DND-41 (cell line): ENCODE measurements at regions not wholly inside any gene's neighbourhood (a gene's known extent, or its start where the extent isn't known, plus 50 kb on each side); places are given as distances from the start of the nearest gene placed in this dataset.

Experiments
- ATAC-seq: fragments of 200-7000 bp; cut with Tn5 transposase; 3 replicates; pipeline ENCODE4 v1.9.1; 2021; ENCODE audit warnings: low read depth; ENCODE audit not compliant: insufficient read depth
- DNase-seq: peaks from one replicate; pipeline ENCODE4 v3.0.0-alpha.2; 2020
- H2AFZ ChIP-seq: 2 replicates; pipeline ENCODE4 v1.6.0; 2012; ENCODE audit warnings: low read depth, low read length
- H3K27ac ChIP-seq: 2 replicates; pipeline ENCODE4 v1.5.1; 2012; ENCODE audit warnings: low read length, inconsistent platforms
- H3K27me3 ChIP-seq: fragments of 200-600 bp; sonication (generic); 2 replicates; pipeline ENCODE4 v1.6.0; 2012; ENCODE audit warnings: low read length, mild to moderate bottlenecking, inconsistent platforms; ENCODE audit not compliant: insufficient read depth, poor library complexity
- H3K36me3 ChIP-seq: 2 replicates; pipeline ENCODE4 v1.5.1; 2012; ENCODE audit warnings: low read length, inconsistent platforms; ENCODE audit not compliant: insufficient read depth
- H3K4me1 ChIP-seq: 2 replicates; pipeline ENCODE4 v1.5.1; 2012; ENCODE audit warnings: mild to moderate bottlenecking, low read length; ENCODE audit not compliant: insufficient read depth
- H3K4me2 ChIP-seq: 2 replicates; pipeline ENCODE4 v1.6.0; 2012; ENCODE audit warnings: mild to moderate bottlenecking, moderate library complexity, low read length, inconsistent platforms; ENCODE audit not compliant: insufficient read depth
- H3K4me3 ChIP-seq, 2 experiments: fragments of 200-600 bp in 1 of 2; shearing (Covaris generic) in 1 of 2; 2 replicates each; pipeline ENCODE4 v1.5.1; 2012 to 2016; ENCODE audit warnings: inconsistent platforms in 2 of 2, low read length in 2 of 2, mild to moderate bottlenecking in 2 of 2, low read depth in 1 of 2, moderate library complexity in 1 of 2
- H3K79me2 ChIP-seq: 2 replicates; pipeline ENCODE4 v1.6.0; 2012; ENCODE audit warnings: low read length, inconsistent platforms; ENCODE audit not compliant: insufficient read depth
- H3K9ac ChIP-seq: 2 replicates; pipeline ENCODE4 v1.6.0; 2012; ENCODE audit warnings: low read depth, mild to moderate bottlenecking, inconsistent platforms, low read length, moderate library complexity
- H3K9me3 ChIP-seq: 2 replicates; pipeline ENCODE4 v1.5.1; 2012; ENCODE audit warnings: low read length, moderate library complexity, mild to moderate bottlenecking, inconsistent platforms; ENCODE audit not compliant: insufficient read depth, severe bottlenecking
- H4K20me1 ChIP-seq: 2 replicates; pipeline ENCODE4 v1.6.0; 2012; ENCODE audit warnings: low read length; ENCODE audit not compliant: insufficient read depth
- EZH2 ChIP-seq: IDR thresholded peaks from 3 replicates; pipeline ENCODE4 v1.6.1; 2012; ENCODE audit warnings: borderline replicate concordance, low read depth, mild to moderate bottlenecking, moderate library complexity, low read length, inconsistent platforms; ENCODE audit not compliant: severe bottlenecking
- TF ChIP-seq, protein P1 (sequence below): IDR thresholded peaks from 2 replicates; pipeline ENCODE4 v1.5.1; 2012; ENCODE audit warnings: borderline replicate concordance, low read length, moderate library complexity, mild to moderate bottlenecking; ENCODE audit not compliant: poor library complexity, severe bottlenecking; ENCODE audit errors: extremely low read depth

- no peaks in the 10 kb centered on the region for H3K4me1 ChIP-seq
- no peak overlapping the region for H2AFZ ChIP-seq
- H3K9ac ChIP-seq: no peak overlapping the region
- ATAC-seq (no peak), DNase-seq (no peak)
- no peaks in the 10 kb centered on the region for H3K79me2 ChIP-seq
- H3K27me3 ChIP-seq: no peaks in the 10 kb centered on the region
- H3K36me3 ChIP-seq: no peaks in the 10 kb centered on the region
- TF ChIP-seq, protein P1, sequence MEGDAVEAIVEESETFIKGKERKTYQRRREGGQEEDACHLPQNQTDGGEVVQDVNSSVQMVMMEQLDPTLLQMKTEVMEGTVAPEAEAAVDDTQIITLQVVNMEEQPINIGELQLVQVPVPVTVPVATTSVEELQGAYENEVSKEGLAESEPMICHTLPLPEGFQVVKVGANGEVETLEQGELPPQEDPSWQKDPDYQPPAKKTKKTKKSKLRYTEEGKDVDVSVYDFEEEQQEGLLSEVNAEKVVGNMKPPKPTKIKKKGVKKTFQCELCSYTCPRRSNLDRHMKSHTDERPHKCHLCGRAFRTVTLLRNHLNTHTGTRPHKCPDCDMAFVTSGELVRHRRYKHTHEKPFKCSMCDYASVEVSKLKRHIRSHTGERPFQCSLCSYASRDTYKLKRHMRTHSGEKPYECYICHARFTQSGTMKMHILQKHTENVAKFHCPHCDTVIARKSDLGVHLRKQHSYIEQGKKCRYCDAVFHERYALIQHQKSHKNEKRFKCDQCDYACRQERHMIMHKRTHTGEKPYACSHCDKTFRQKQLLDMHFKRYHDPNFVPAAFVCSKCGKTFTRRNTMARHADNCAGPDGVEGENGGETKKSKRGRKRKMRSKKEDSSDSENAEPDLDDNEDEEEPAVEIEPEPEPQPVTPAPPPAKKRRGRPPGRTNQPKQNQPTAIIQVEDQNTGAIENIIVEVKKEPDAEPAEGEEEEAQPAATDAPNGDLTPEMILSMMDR: no peak
- no peak for TF ChIP-seq EZH2
- H4K20me1 ChIP-seq: no peaks in the 10 kb centered on the region
- no peak overlapping the region for H3K4me3 ChIP-seq
- no peak overlapping the region for H3K27ac ChIP-seq
- no peaks in the 10 kb centered on the region for H3K9me3 ChIP-seq
- no peak overlapping the region for H3K4me2 ChIP-seq
Observed at GRCh38 chr6:4433199-4433598, 297.8 kb upstream of the ECI2 start.

DNA sequence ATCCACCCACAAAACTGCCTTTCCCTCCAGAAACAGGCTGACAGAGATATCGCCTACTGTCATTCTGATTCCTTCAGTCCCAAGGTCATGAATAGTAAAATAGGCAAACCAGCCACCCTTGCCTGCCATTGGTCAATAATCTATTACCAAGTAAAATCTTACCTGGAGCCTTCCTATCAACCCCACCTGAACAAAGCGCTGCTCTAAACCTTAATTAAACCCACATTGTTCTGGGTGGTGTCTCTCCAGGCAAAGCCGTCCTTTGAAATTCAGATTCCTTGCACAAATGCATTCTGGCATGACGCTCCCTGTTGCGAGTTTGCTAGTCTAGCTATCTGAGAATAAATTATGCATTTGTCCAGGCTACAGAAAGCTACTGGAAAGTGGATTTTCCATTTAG is 291.6 kb upstream of the ECI2 start:
- Histone ChIP-seq H3K27me3 (no peaks in the 10 kb centered on the region), H3K4me2 (no peak overlapping the region), H3K4me3 (no peak overlapping the region), H3K27ac (no peak overlapping the region), H3K4me1 (no peaks in the 10 kb centered on the region), H2AFZ (no peak overlapping the region), H3K79me2 (no peaks in the 10 kb centered on the region), H4K20me1 (no peaks in the 10 kb centered on the region), H3K9ac (no peak overlapping the region), H3K36me3 (no peaks in the 10 kb centered on the region), H3K9me3 (no peaks in the 10 kb centered on the region)
- ATAC-seq (no peak), DNase-seq (no peak)
- TF ChIP-seq, protein P1: no peak
- TF ChIP-seq EZH2: no peak

- H4K20me1 ChIP-seq: no peaks in the 10 kb centered on the region
- DNase-seq (no peak), ATAC-seq (no peak)
- H3K27me3 ChIP-seq: no peaks in the 10 kb centered on the region
- H3K4me2 ChIP-seq: no peak overlapping the region
- H3K27ac ChIP-seq: no peak overlapping the region
- no peaks in the 10 kb centered on the region for H3K9me3 ChIP-seq
- H2AFZ ChIP-seq: no peak overlapping the region
- H3K4me1 ChIP-seq: no peaks in the 10 kb centered on the region
- no peaks in the 10 kb centered on the region for H3K36me3 ChIP-seq
- H3K9ac ChIP-seq: no peak overlapping the region
- TF ChIP-seq, protein P1: no peak
- TF ChIP-seq EZH2: no peak
- H3K79me2 ChIP-seq: no peaks in the 10 kb centered on the region
- H3K4me3 ChIP-seq: no peak overlapping the region
Observed at GRCh38 chr6:4421837-4422236, 286.5 kb upstream of the ECI2 start.

DNA sequence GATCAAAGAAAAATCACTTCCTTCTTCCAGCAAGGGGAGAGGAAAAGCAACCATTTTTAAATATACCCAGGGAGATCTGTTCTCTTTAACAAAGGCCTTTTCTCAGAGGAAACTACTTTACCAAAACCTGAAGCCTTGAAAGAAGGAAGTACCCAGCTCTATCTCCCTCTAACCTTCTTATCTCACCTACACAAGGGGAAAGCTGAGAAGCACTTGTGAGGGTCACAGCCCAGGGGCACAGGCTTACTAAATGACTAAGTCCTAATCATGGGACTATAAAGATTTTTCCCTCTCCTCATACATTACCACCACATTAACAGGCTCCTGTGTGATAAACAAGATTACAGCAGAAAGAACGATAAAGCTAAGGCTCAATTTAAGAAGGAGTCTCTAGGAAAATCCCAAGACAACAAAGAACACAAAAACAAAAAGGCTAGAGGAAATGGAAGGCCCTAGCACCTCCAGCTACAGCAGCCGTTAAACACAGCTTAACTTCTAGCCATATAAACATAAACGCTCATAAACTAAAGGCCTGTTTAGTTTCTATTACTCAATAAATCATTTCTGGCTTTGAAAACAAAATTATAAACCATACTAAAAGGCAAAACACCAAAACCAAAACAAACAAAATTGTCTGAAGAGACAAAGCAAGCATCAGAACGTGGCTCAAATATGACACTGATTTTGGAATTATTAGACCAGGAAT is 284.9 kb upstream of the ECI2 start:
- Histone ChIP-seq H3K27ac (no peak overlapping the region), H2AFZ (no peak overlapping the region)
- DNase-seq: no peak

More for the DNA sequence above, 284.9 kb upstream of the ECI2 start:
- TF ChIP-seq, protein P1: no peak
- TF ChIP-seq EZH2: no peak
- no peaks in the 10 kb centered on the region for H3K27me3 ChIP-seq
- ATAC-seq: no peak
- no peaks in the 10 kb centered on the region for H3K9me3 ChIP-seq
- no peak overlapping the region for H3K4me2 ChIP-seq
- no peaks in the 10 kb centered on the region for H3K79me2 ChIP-seq
- no peaks in the 10 kb centered on the region for H3K36me3 ChIP-seq
- no peaks in the 10 kb centered on the region for H3K4me1 ChIP-seq
- no peak overlapping the region for H3K9ac ChIP-seq
- no peaks in the 10 kb centered on the region for H4K20me1 ChIP-seq
- H3K4me3 ChIP-seq: no peak overlapping the region
